ENCODE measurements at regions not wholly inside any gene's neighbourhood (a gene's known extent, or its start where the extent isn't known, plus 50 kb on each side); places are given as distances from the start of the nearest gene placed in this dataset.

DNA sequence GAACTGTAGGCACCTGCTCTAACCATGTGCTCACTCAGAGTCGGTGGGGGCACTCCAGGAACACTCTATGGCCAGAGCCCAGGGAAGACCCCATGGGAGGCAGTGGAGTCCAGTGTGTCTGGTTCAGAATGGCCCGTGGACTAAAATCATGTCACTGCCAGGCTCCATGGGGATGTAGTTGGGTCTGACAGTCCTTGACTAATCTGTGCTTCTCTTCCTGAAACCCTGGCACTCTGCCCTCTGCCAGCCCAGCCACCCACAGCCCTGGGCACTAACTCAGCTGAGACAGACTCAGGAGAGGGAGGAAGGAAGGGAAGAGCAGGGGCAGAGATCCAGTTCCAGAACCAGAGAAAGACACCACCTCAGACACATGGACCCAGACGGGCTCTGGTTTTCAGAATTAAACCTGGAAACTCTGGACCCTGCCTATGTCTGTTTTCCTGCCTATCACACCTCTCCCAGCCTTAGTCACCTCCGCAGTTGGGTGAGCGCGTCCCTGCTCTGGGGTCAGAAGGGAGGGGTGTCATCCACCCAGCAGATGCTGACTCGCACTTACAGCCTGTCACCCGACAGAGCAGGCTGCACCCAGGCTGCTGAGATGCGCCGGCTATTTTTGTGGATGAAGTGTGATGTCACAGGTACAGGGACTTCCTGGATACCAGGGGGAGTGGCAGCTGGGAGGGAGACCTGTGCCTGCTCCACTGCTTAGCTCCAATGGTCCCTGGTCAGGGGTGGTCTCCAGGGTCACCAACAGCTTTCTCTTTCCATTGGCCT is 56.8 kb upstream of the INSYN1 start:
- FAIRE-seq, result no peak
- WGBS, 2 donors, result 35 to 45% methylated on average over 10 of the region's 10 CpGs

DNA sequence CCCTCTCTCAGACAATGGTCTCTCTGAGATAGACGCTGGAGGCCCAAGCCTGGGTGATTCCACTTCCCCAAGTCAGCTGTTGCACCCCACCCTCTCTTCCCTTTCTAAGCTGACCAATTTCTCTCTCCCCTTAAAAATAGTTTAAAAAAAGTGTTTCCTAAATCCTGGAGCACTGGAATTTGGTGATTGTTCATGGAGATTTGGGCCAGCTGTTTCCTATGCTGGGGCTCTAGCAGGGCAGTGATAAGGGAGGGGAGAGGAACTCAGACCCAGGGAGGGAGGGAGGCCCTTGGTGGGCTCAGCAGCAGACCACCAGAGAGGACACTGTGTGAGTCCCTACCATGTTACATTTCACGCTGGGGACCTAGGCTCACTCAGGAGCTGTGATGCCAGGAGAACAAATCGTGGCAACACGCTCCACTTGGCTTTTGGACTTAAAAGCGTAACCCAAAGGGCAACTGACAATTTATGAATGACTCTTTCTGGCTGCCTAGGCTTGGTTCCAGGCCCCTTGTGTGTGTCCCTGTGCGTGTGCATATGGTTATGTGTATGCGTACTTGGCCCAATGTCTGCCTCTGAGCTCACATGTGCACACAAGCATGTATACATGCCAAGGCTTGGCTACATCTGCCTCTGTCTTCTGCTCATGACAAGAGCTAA is 59.8 kb upstream of the INSYN1 start:
- no peak overlapping the region for H3K27ac ChIP-seq
- ATAC-seq, result no peak
- DNase-seq, result peak in 1 of 6 donors; percentile 11
- H3K27me3 ChIP-seq, result no peaks in the 10 kb centered on the region
- TF ChIP-seq, protein P1, sequence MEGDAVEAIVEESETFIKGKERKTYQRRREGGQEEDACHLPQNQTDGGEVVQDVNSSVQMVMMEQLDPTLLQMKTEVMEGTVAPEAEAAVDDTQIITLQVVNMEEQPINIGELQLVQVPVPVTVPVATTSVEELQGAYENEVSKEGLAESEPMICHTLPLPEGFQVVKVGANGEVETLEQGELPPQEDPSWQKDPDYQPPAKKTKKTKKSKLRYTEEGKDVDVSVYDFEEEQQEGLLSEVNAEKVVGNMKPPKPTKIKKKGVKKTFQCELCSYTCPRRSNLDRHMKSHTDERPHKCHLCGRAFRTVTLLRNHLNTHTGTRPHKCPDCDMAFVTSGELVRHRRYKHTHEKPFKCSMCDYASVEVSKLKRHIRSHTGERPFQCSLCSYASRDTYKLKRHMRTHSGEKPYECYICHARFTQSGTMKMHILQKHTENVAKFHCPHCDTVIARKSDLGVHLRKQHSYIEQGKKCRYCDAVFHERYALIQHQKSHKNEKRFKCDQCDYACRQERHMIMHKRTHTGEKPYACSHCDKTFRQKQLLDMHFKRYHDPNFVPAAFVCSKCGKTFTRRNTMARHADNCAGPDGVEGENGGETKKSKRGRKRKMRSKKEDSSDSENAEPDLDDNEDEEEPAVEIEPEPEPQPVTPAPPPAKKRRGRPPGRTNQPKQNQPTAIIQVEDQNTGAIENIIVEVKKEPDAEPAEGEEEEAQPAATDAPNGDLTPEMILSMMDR (IDR thresholded peaks at IDR 0.05), result no peak
- WGBS, 2 donors, result 82% methylated on average over 7 of the region's 7 CpGs
- H3K9me3 ChIP-seq, result no peaks in the 10 kb centered on the region
- H3K4me3 ChIP-seq, result no peak overlapping the region
- H3K4me1 ChIP-seq, result no peaks in the 10 kb centered on the region
- FAIRE-seq, result no peak
- intact Hi-C loops (cut with DNase I), result no loop called here
- no peaks in the 10 kb centered on the region for H3K36me3 ChIP-seq

More for the DNA sequence above, 56.8 kb upstream of the INSYN1 start:
- H3K36me3 ChIP-seq, result no peaks in the 10 kb centered on the region
- TF ChIP-seq, protein P1 (IDR thresholded peaks at IDR 0.05), result no peak
- H3K27me3 ChIP-seq, result no peaks in the 10 kb centered on the region
- no peak overlapping the region for H3K27ac ChIP-seq
- no peaks in the 10 kb centered on the region for H3K9me3 ChIP-seq
- H3K4me3 ChIP-seq, result no peak overlapping the region
- no peaks in the 10 kb centered on the region for H3K4me1 ChIP-seq
- intact Hi-C loops (cut with DNase I), result no loop called here
- ATAC-seq (peak in 3 of 4 donors; percentile 57 to 86 (median 83)), DNase-seq (peak in 1 of 6 donors; percentile 10)

DNA sequence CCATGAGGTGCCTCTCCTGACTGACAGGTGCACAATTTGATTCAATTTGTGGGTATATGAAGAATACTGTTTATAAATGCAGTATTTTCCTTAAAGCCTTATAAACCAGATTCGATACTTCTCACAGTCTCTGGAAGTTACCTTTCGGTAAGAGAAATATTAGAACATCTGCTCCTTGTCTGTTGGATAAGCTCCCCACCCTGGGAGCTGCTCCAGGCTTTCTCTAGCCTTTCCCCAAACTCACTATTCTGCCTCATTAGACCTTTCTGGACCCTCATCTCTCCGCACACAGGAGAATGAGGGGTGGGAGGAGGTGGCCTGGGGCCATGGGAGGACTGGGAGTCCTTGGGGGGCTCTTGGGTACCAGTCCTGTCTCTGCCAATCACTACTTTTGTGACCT is 59.8 kb upstream of the TBC1D21 start:
- FAIRE-seq, result no peak
- WGBS, 2 donors, result 67 to 83% methylated on average over 3 of the region's 3 CpGs

DNA sequence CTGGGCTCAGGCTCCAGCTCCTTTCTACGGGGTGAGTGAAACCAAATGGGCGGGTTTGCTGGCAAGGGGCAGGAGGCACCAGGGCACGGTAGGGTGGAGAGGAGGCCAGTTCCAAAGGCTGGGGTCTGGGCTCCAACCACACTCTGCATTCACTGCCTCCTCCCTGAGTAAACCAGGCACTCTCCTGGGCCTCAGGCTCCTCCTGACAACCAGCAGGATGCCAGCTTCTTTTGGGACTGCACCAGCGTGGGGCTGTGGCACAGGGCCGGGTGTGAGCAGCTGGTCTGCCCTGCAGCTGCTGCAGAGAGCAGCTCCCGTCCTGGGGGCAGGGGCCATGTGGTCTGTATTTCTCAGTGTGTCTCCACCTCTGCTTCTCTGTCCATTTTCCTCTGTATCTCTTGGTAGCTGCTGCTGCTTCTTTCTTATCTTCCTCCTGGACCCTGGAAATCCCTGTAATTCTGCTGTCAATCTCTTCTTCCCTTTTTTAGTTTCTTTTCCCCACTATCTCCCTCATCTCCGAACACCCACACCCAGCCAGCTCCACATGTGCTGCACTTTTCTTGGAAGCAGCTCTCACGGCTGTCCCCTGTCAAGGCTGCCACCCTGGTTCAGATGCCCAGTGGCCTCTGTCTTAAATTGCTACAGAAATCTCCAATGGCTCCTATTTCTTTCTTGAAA is 54.9 kb upstream of the TBC1D21 start:
- no peak for FAIRE-seq

More for the DNA sequence above, 59.8 kb upstream of the TBC1D21 start:
- H3K9me3 ChIP-seq, result no peaks in the 10 kb centered on the region
- no peaks in the 10 kb centered on the region for H3K27me3 ChIP-seq
- H3K4me3 ChIP-seq, result no peak overlapping the region
- ATAC-seq, result no peak
- H3K36me3 ChIP-seq, result no peaks in the 10 kb centered on the region
- H3K4me1 ChIP-seq, result no peaks in the 10 kb centered on the region
- H3K27ac ChIP-seq, result no peak overlapping the region
- no peak for DNase-seq
- TF ChIP-seq, protein P1 (IDR thresholded peaks at IDR 0.05), result no peak
- intact Hi-C loops (cut with DNase I), result no loop called here

More for the DNA sequence above, 54.9 kb upstream of the TBC1D21 start:
- Histone ChIP-seq H3K36me3 (no peaks in the 10 kb centered on the region), H3K4me1 (no peaks in the 10 kb centered on the region), H3K27me3 (no peaks in the 10 kb centered on the region), H3K27ac (no peak overlapping the region), H3K9me3 (no peaks in the 10 kb centered on the region), H3K4me3 (no peak overlapping the region)
- ATAC-seq (no peak), DNase-seq (no peak)
- 59 to 72% methylated on average over 8 of the region's 8 CpGs for WGBS, 2 donors
- TF ChIP-seq, protein P1 (IDR thresholded peaks at IDR 0.05), result no peak
- intact Hi-C loops (cut with DNase I), result no loop called here
